Neuronal stem cell (in vitro differentiated cells): ENCODE measurements at regions not wholly inside any gene's neighbourhood (a gene's known extent, or its start where the extent isn't known, plus 50 kb on each side); places are given as distances from the start of the nearest gene placed in this dataset.

Experiments used
- DNase-seq: peaks from one replicate; pipeline ENCODE4 v3.0.0-alpha.2; 2013; ENCODE audit warnings: low spot score
- H2AFZ ChIP-seq: one replicate; pipeline ENCODE4 v1.6.1; 2013; ENCODE audit warnings: mild to moderate bottlenecking, low read length, inconsistent platforms
- H2AK5ac ChIP-seq: 2 replicates; pipeline ENCODE4 v1.6.1; 2013; ENCODE audit warnings: low read depth, mild to moderate bottlenecking, inconsistent platforms, low read length, moderate library complexity, mixed read lengths
- H2BK120ac ChIP-seq: 2 replicates; pipeline ENCODE4 v1.6.1; 2013; ENCODE audit warnings: low read depth, mild to moderate bottlenecking, inconsistent platforms, low read length, moderate library complexity, mixed read lengths
- H2BK12ac ChIP-seq: one replicate; pipeline ENCODE4 v1.6.1; 2013; ENCODE audit warnings: low read length, inconsistent platforms
- H2BK15ac ChIP-seq: 2 replicates; pipeline ENCODE4 v1.6.1; 2013; ENCODE audit warnings: mild to moderate bottlenecking, low read length, inconsistent platforms, mixed read lengths
- H2BK5ac ChIP-seq: one replicate; pipeline ENCODE4 v1.6.1; 2013; ENCODE audit warnings: inconsistent platforms, mild to moderate bottlenecking, low read length, moderate library complexity
- H3K14ac ChIP-seq: one replicate; pipeline ENCODE4 v1.6.1; 2013; ENCODE audit warnings: low read length, inconsistent platforms
- H3K18ac ChIP-seq: 2 replicates; pipeline ENCODE4 v1.6.1; 2013; ENCODE audit warnings: low read length, inconsistent platforms
- H3K23ac ChIP-seq: 2 replicates; pipeline ENCODE4 v1.6.1; 2013; ENCODE audit warnings: low read depth, mild to moderate bottlenecking, mixed read lengths, low read length, inconsistent platforms; ENCODE audit not compliant: poor library complexity
- H3K27ac ChIP-seq: replicated peaks from 3 replicates; pipeline ENCODE4 v1.5.1; 2013; ENCODE audit warnings: low read length, inconsistent platforms
- H3K27me3 ChIP-seq, 3 experiments: 2 replicates each; pipeline ENCODE4 v1.6.1; 2013; ENCODE audit warnings: low read length in 3 of 3, mild to moderate bottlenecking in 2 of 3, inconsistent platforms in 1 of 3, low read depth in 1 of 3, mixed read lengths in 1 of 3, moderate library complexity in 1 of 3; ENCODE audit not compliant: control insufficient read depth in 3 of 3, insufficient read depth in 3 of 3
- H3K36me3 ChIP-seq, 2 donors: replicated peaks in 1 of 2; 2 replicates each; pipeline ENCODE4 v1.6.1; 2013; ENCODE audit warnings: low read length in 2 of 2; ENCODE audit not compliant: control insufficient read depth in 2 of 2, insufficient read depth in 2 of 2
- H3K4ac ChIP-seq: 2 replicates; pipeline ENCODE4 v1.6.1; 2013; ENCODE audit warnings: inconsistent platforms, mild to moderate bottlenecking, low read length, moderate library complexity
- H3K4me1 ChIP-seq, 2 donors: 1 replicate in 1 of 2; 2 replicates in 1 of 2; pipeline ENCODE4 v1.6.1; 2013; ENCODE audit warnings: low read length in 2 of 2, low read depth in 1 of 2; ENCODE audit not compliant: control insufficient read depth in 2 of 2, insufficient read depth in 1 of 2
- H3K4me2 ChIP-seq: one replicate; pipeline ENCODE4 v1.6.1; 2013; ENCODE audit warnings: mild to moderate bottlenecking, low read length, inconsistent platforms; ENCODE audit not compliant: insufficient read depth, poor library complexity, severe bottlenecking
- H3K4me3 ChIP-seq, 2 donors: 2 replicates each; pipeline ENCODE4 v1.5.1; 2013; ENCODE audit warnings: low read length in 2 of 2, mild to moderate bottlenecking in 2 of 2, inconsistent platforms in 1 of 2, moderate library complexity in 1 of 2
- H3K79me1 ChIP-seq: one replicate; pipeline ENCODE4 v1.6.1; 2013; ENCODE audit warnings: low read depth, mild to moderate bottlenecking, inconsistent platforms, low read length, moderate library complexity
- H3K9ac ChIP-seq: one replicate; pipeline ENCODE4 v1.6.1; 2013; ENCODE audit warnings: mild to moderate bottlenecking, low read depth, low read length, inconsistent platforms; ENCODE audit not compliant: poor library complexity
- H3K9me3 ChIP-seq, 2 donors: replicated peaks in 1 of 2; 2 replicates each; pipeline versions ENCODE3 to v1.6.1; 2013; ENCODE audit warnings: low read length in 2 of 2, mild to moderate bottlenecking in 2 of 2, inconsistent platforms in 1 of 2, low read depth in 1 of 2, mixed read lengths in 1 of 2, moderate library complexity in 1 of 2; ENCODE audit not compliant: control insufficient read depth in 2 of 2, insufficient read depth in 1 of 2
- H4K8ac ChIP-seq: one replicate; pipeline ENCODE4 v1.6.1; 2013; ENCODE audit warnings: low read depth, mild to moderate bottlenecking, inconsistent platforms, low read length, moderate library complexity
- H4K91ac ChIP-seq: one replicate; pipeline ENCODE4 v1.6.1; 2013; ENCODE audit warnings: low read length, low read depth, mild to moderate bottlenecking, inconsistent platforms; ENCODE audit not compliant: poor library complexity
- WGBS, 2 donors: extraction: QIAGEN DNeasy Blood & Tissue Kit; methylation state at CpG; one replicate each; pipeline ENCODE4 v1.1.7; 2013; ENCODE audit warnings: missing lambda C conversion rate in 2 of 2, mixed read lengths in 1 of 2; ENCODE audit not compliant: insufficient read length in 2 of 2, insufficient replicate concordance in 1 of 2; ENCODE audit errors: extremely low coverage in 2 of 2; 5-methylcytosine and 5-hydroxymethylcytosine counted together

- WGBS, 2 donors, result no CpG with 5 or more reads among the region's 1 CpG
- Histone ChIP-seq H3K14ac (no peak overlapping the region), H3K9me3 (no peaks in the 10 kb centered on the region), H4K8ac (no peak overlapping the region), H2BK120ac (no peak overlapping the region), H3K4ac (no peak overlapping the region), H3K4me2 (no peak overlapping the region), H2AK5ac (no peak overlapping the region), H3K36me3 (no peaks in the 10 kb centered on the region), H3K9ac (no peak overlapping the region), H2AFZ (no peak overlapping the region), H3K79me1 (no peaks in the 10 kb centered on the region), H3K23ac (no peak overlapping the region), H3K4me3 (no peak overlapping the region), H2BK5ac (no peak overlapping the region), H3K4me1 (no peaks in the 10 kb centered on the region), H3K27ac (no peak overlapping the region), H4K91ac (no peak overlapping the region), H3K27me3 (no peaks in the 10 kb centered on the region), H2BK12ac (no peak overlapping the region), H2BK15ac (no peak overlapping the region), H3K18ac (no peak overlapping the region)
- DNase-seq, result no peak
Measured at GRCh38 chr14:86296173-86296572, 766.2 kb downstream of the FLRT2 start.

- H3K27me3 ChIP-seq, result no peaks in the 10 kb centered on the region
- no peak overlapping the region for H3K9ac ChIP-seq
- no peak overlapping the region for H4K91ac ChIP-seq
- no peak overlapping the region for H3K4me3 ChIP-seq
- no peak overlapping the region for H2BK5ac ChIP-seq
- H4K8ac ChIP-seq, result no peak overlapping the region
- H3K4me2 ChIP-seq, result no peak overlapping the region
- H3K36me3 ChIP-seq, result no peaks in the 10 kb centered on the region
- H3K27ac ChIP-seq, result no peak overlapping the region
- H2BK15ac ChIP-seq, result no peak overlapping the region
- no peak overlapping the region for H2AFZ ChIP-seq
- H3K4ac ChIP-seq, result no peak overlapping the region
- no peaks in the 10 kb centered on the region for H3K9me3 ChIP-seq
- no peak overlapping the region for H3K14ac ChIP-seq
- no peak for DNase-seq
- no peak overlapping the region for H2BK120ac ChIP-seq
- no peak overlapping the region for H3K18ac ChIP-seq
- no peak overlapping the region for H3K23ac ChIP-seq
- no peaks in the 10 kb centered on the region for H3K79me1 ChIP-seq
- no peaks in the 10 kb centered on the region for H3K4me1 ChIP-seq
- no CpG with 5 or more reads among the region's 2 CpGs for WGBS, 2 donors
- H2BK12ac ChIP-seq, result no peak overlapping the region
- no peak overlapping the region for H2AK5ac ChIP-seq
Measured at GRCh38 chr14:86288336-86288735, 758.4 kb downstream of the FLRT2 start.

- H4K8ac ChIP-seq, result no peak overlapping the region
- H3K23ac ChIP-seq, result no peak overlapping the region
- no peak overlapping the region for H3K4me3 ChIP-seq
- no peak for DNase-seq
- no peaks in the 10 kb centered on the region for H3K36me3 ChIP-seq
- H3K79me1 ChIP-seq, result no peaks in the 10 kb centered on the region
- H3K9me3 ChIP-seq, result peaks cover 0 to 2% of the 10 kb centered on the region in 2 donors
- no peak overlapping the region for H3K18ac ChIP-seq
- no peaks in the 10 kb centered on the region for H3K27me3 ChIP-seq
- H3K27ac ChIP-seq, result no peak overlapping the region
- WGBS, 2 donors, result no CpG with 5 or more reads among the region's 3 CpGs
- H2AK5ac ChIP-seq, result no peak overlapping the region
- no peak overlapping the region for H3K14ac ChIP-seq
- no peak overlapping the region for H3K9ac ChIP-seq
- H3K4me2 ChIP-seq, result no peak overlapping the region
- no peaks in the 10 kb centered on the region for H3K4me1 ChIP-seq
- H2BK120ac ChIP-seq, result no peak overlapping the region
- H3K4ac ChIP-seq, result no peak overlapping the region
- H2AFZ ChIP-seq, result no peak overlapping the region
- no peak overlapping the region for H2BK12ac ChIP-seq
- no peak overlapping the region for H2BK15ac ChIP-seq
- no peak overlapping the region for H4K91ac ChIP-seq
- H2BK5ac ChIP-seq, result no peak overlapping the region
Measured at GRCh38 chr14:86279405-86279804, 749.5 kb downstream of the FLRT2 start.

- H2AK5ac ChIP-seq, result no peak overlapping the region
- no peak for DNase-seq
- H3K14ac ChIP-seq, result no peak overlapping the region
- no peak overlapping the region for H2BK120ac ChIP-seq
- no peak overlapping the region for H2AFZ ChIP-seq
- no peaks in the 10 kb centered on the region for H3K36me3 ChIP-seq
- H3K9ac ChIP-seq, result no peak overlapping the region
- no peak overlapping the region for H3K4me2 ChIP-seq
- H3K4me3 ChIP-seq, result no peak overlapping the region
- no peak overlapping the region for H2BK15ac ChIP-seq
- no peak overlapping the region for H3K4ac ChIP-seq
- H4K91ac ChIP-seq, result no peak overlapping the region
- H4K8ac ChIP-seq, result no peak overlapping the region
- no peaks in the 10 kb centered on the region for H3K4me1 ChIP-seq
- no peaks in the 10 kb centered on the region for H3K27me3 ChIP-seq
- no peak overlapping the region for H3K27ac ChIP-seq
- no peak overlapping the region for H3K23ac ChIP-seq
- no peaks in the 10 kb centered on the region for H3K9me3 ChIP-seq
- no CpG with 5 or more reads among the region's 2 CpGs for WGBS, 2 donors
- no peak overlapping the region for H3K18ac ChIP-seq
- H3K79me1 ChIP-seq, result no peaks in the 10 kb centered on the region
- H2BK12ac ChIP-seq, result no peak overlapping the region
- no peak overlapping the region for H2BK5ac ChIP-seq
Measured at GRCh38 chr14:86257973-86258372, 728.0 kb downstream of the FLRT2 start.
